GM12878 (cell line): ENCODE measurements at regions not wholly inside any gene's neighbourhood (a gene's known extent, or its start where the extent isn't known, plus 50 kb on each side); places are given as distances from the start of the nearest gene placed in this dataset.

Experiments used
- E2F4 ChIP-seq: IDR thresholded peaks from 2 replicates; pipeline ENCODE4 v1.6.1; 2012; ENCODE audit warnings: low read depth, low read length, improper control_type of control experiment
- HDAC2 ChIP-seq: fragments of 200-600 bp; sonication (generic); IDR thresholded peaks from 2 replicates; pipeline ENCODE4 v1.6.1; 2017
- JUNB ChIP-seq: IDR thresholded peaks from 2 replicates; pipeline ENCODE4 v1.6.1; 2016; ENCODE audit warnings: antibody characterized with exemption, mild to moderate bottlenecking
- MAX ChIP-seq: IDR thresholded peaks from 2 replicates; pipeline ENCODE4 v1.6.1; 2012; ENCODE audit warnings: low read depth, low read length, improper control_type of control experiment
- PRDM15 ChIP-seq: fragments of 450-650 bp; formaldehyde crosslinking; IDR thresholded peaks from 2 replicates; pipeline ENCODE4 v1.4.0; 2020; ENCODE audit warnings: mild to moderate bottlenecking, moderate library complexity
- ZNF687 ChIP-seq: fragments of 450-650 bp; IDR thresholded peaks from 2 replicates; pipeline ENCODE4 v1.6.1; 2017; ENCODE audit warnings: mild to moderate bottlenecking, moderate library complexity

- TF ChIP-seq PRDM15 (CRISPR knock-in tag) = no peak
- TF ChIP-seq E2F4 = no peak
- TF ChIP-seq JUNB = no peak
- no peak for TF ChIP-seq MAX
- TF ChIP-seq ZNF687 = no peak
- no peak for TF ChIP-seq HDAC2
Observed at GRCh38 chr13:106818971-106819370, 251.0 kb upstream of the ARGLU1 start (continued).
